HL-60 (cell line): ENCODE measurements at regions not wholly inside any gene's neighbourhood (a gene's known extent, or its start where the extent isn't known, plus 50 kb on each side); places are given as distances from the start of the nearest gene placed in this dataset.
"Not testable (repeated sequence)": the region's sequence is repeated elsewhere in the genome, so short reads cannot be mapped to it uniquely, and the experiment has no call there.

ENCODE experiments used
- DNase-seq, 2 experiments: peaks; one replicate each; pipeline ENCODE4 v3.0.0-alpha.2; 2010 to 2020; ENCODE audit warnings: low read depth in 1 of 2, low spot score in 1 of 2
- H3K27ac ChIP-seq: fragments of 250-450 bp; sonication (Bioruptor Pico); replicated peaks from 2 replicates; pipeline ENCODE4 v1.5.1; 2020; ENCODE audit warnings: mild to moderate bottlenecking, moderate library complexity
- H3K27me3 ChIP-seq: fragments of 250-450 bp; sonication (Bioruptor Pico); 2 replicates; pipeline ENCODE4 v1.5.1; 2021; ENCODE audit warnings: mild to moderate bottlenecking, moderate library complexity; ENCODE audit not compliant: insufficient read depth, poor library complexity, severe bottlenecking
- H3K4me3 ChIP-seq: replicated peaks from 2 replicates; pipeline ENCODE4 v1.5.1; 2011; ENCODE audit warnings: mild to moderate bottlenecking, control low read depth, low read length; ENCODE audit not compliant: insufficient read depth
- GABPA ChIP-seq: IDR thresholded peaks from 2 replicates; pipeline ENCODE4 v1.6.1; 2012; ENCODE audit warnings: low read depth
- POLR2AphosphoS5 ChIP-seq: IDR thresholded peaks from 2 replicates; pipeline ENCODE4 v1.6.1; 2012; ENCODE audit warnings: low read depth
- REST ChIP-seq: IDR thresholded peaks from 2 replicates; pipeline ENCODE4 v1.6.1; 2012; ENCODE audit warnings: low read depth; ENCODE audit not compliant: insufficient replicate concordance
- SPI1 ChIP-seq: IDR thresholded peaks from 2 replicates; pipeline ENCODE4 v1.6.1; 2012; ENCODE audit warnings: low read depth, mild to moderate bottlenecking, borderline replicate concordance
- TF ChIP-seq, protein P1 (sequence below): IDR thresholded peaks from one replicate; pipeline ENCODE4 v1.5.1; 2011; ENCODE audit warnings: low read length, control low read depth, inconsistent platforms; ENCODE audit not compliant: insufficient read depth

DNA sequence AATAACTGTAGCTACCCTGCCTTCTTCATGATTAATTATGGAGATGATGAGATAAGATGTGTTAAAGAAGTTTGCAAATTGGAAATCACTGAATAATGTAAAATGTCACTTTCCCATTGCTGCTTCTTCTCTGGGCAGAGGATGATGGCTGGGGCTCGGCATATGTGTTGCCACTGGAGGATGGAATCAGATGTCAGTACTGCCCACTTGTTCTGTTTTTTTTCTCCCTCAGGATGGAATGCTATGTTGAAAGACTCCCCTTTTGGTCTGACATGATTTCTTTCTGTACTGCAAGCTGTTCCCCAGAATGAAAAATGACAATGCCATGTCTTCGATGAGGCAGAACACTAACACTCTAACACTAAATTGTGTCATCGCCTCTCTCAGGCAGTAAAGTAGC is 373.9 kb upstream of the SPAG17 start:
- no peak for TF ChIP-seq GABPA
- no peak for TF ChIP-seq POLR2AphosphoS5
- no peak for TF ChIP-seq SPI1
- TF ChIP-seq REST = no peak
- TF ChIP-seq, protein P1, sequence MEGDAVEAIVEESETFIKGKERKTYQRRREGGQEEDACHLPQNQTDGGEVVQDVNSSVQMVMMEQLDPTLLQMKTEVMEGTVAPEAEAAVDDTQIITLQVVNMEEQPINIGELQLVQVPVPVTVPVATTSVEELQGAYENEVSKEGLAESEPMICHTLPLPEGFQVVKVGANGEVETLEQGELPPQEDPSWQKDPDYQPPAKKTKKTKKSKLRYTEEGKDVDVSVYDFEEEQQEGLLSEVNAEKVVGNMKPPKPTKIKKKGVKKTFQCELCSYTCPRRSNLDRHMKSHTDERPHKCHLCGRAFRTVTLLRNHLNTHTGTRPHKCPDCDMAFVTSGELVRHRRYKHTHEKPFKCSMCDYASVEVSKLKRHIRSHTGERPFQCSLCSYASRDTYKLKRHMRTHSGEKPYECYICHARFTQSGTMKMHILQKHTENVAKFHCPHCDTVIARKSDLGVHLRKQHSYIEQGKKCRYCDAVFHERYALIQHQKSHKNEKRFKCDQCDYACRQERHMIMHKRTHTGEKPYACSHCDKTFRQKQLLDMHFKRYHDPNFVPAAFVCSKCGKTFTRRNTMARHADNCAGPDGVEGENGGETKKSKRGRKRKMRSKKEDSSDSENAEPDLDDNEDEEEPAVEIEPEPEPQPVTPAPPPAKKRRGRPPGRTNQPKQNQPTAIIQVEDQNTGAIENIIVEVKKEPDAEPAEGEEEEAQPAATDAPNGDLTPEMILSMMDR = no peak
- Histone ChIP-seq H3K4me3 (no peak overlapping the region), H3K27me3 (no peaks in the 10 kb centered on the region), H3K27ac (no peak overlapping the region)
- no peak for DNase-seq

DNA sequence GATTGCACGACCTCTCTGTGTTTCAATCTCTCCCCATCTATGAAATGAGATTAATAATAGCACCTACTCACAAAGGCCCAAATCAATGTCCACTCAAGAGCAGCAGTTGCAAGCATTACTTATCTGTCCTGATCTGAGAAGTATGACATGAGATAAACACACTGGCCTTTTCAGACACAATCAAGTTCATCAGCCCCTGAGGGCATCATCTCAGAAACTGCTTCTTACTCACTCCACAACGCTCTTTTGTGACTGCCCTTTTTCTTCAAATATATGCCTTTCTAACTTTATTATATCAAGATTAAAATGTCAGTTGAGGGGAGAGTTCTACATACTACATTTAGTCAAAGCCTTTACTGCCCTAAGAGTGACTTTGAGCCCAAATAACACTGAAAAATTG is 371.9 kb upstream of the SPAG17 start:
- Histone ChIP-seq H3K27ac (no peak overlapping the region), H3K4me3 (no peak overlapping the region), H3K27me3 (no peaks in the 10 kb centered on the region)
- DNase-seq = no peak
- TF ChIP-seq POLR2AphosphoS5 (no peak), GABPA (no peak), SPI1 (no peak), REST (no peak)
- TF ChIP-seq, protein P1 = no peak

DNA sequence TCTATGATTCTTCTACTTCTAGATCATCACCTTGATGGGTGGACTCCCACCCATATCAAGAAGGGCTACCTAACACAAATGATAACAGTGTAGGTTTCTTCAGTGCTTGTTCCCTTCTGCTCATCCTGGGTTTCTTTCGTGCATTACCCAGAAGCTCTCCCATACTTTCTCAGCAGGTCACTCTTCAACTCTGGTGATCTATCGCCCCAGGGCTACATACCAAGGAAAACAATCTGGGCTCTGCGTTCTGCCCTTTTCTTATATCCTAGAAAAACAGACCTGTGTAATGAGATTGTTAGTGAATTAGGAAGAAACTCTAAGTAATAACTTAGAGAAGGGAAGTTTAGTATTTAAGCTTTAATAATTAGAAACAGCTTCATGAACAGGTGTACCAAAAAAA is 370.6 kb upstream of the SPAG17 start:
- TF ChIP-seq REST = no peak
- no peak for DNase-seq
- no peak overlapping the region for H3K27ac ChIP-seq
- no peak overlapping the region for H3K4me3 ChIP-seq
- no peaks in the 10 kb centered on the region for H3K27me3 ChIP-seq

- Histone ChIP-seq H3K27ac (no peak overlapping the region), H3K4me3 (no peak overlapping the region), H3K27me3 (no peaks in the 10 kb centered on the region)
- TF ChIP-seq GABPA = no peak
- TF ChIP-seq, protein P1 = no peak
- no peak for DNase-seq
Measured at GRCh38 chr1:118535901-118536300, 350.9 kb upstream of the SPAG17 start.

DNA sequence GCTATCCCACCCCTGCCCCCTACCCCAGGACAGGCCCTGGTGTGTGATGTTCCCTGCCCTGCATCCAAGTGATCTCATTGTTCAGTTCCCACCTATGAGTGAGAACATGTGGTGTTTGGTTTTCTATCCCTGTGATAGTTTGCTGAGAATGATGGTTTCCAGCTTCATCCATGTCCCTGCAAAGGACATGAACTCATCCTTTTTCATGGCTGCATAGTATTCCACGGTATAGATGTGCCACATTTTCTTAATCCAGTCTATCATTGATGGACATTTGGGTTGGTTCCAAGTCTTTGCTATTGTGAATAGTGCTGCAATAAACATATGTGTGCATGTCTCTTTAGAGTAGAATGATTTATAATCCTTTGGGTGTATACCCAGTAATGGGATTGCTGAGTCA is 326.9 kb upstream of the SPAG17 start:
- H3K27me3 ChIP-seq, H3K27ac ChIP-seq, DNase-seq, H3K4me3 ChIP-seq: not testable (repeated sequence)
